HG03342 (cell line): ENCODE measurements at regions not wholly inside any gene's neighbourhood (a gene's known extent, or its start where the extent isn't known, plus 50 kb on each side); places are given as distances from the start of the nearest gene placed in this dataset.

Experiments used
- ATAC-seq: cut with Tn5 transposase; IDR thresholded peaks from one replicate; pipeline ENCODE4 v1.9.1; 2021; ENCODE audit warnings: mild to moderate bottlenecking, moderate library complexity; ENCODE audit not compliant: unreplicated experiment

DNA sequence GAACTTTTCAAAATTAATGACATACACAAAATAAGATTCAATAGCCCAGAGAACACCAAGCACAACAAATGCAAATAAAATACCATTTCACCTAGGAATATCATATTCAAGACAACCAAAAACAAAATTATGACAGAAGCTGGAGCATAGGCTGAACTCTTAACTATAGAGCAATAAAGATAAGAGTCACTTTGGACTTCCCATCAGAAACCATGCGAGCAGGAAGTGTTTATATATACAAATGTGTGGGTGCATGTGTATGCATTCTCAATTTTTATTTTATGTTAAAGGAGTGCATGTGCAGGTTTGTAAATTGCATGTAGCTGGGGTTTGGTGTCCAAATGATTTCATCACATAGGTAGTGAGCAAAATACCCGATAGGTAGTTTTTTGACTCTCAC lies 291.6 kb downstream of the ARAP2 start:
- no peak for ATAC-seq

DNA sequence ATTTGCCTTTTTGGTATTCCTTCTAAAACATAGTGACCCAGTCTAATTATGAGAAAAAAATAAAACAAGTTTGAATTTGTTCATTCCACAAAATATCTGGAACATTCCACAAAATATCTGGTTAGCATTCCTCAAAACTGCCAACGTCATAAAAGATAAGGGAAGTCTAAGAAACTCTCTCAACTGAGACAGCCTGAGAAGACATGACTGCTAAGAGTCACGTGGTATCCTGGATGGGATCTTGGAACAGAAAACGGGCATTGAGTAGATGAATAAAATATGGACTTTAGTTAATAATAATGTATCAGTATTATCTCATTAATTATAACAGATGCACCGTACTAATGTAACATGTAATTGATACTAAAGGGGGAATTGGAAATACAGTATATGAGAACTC lies 280.9 kb downstream of the ARAP2 start:
- no peak for ATAC-seq

DNA sequence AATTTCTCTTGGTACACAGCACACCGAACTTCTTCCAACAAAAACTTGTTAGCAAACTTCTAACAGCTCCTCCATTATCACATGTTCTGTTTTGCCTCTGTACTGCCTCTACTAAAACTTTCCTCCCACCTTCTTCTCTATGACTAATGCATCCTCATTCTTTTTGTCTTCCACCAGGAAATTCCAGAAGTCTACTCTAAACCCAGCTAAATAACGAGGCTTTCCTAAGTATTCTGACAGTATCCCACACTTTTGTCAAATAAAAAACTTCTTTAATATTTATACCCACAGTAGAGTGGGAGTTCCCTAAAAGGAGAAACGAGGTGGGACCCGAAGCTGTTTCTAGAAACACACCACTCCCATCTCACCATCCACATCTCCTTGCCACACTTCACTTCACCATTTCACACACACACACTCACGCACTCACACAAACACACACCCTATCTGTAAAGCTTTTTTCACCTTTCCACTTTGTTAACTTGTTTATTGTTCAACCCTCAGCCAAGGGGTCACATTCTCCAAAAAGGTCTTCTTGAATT lies 280.3 kb downstream of the ARAP2 start:
- ATAC-seq, result no peak

DNA sequence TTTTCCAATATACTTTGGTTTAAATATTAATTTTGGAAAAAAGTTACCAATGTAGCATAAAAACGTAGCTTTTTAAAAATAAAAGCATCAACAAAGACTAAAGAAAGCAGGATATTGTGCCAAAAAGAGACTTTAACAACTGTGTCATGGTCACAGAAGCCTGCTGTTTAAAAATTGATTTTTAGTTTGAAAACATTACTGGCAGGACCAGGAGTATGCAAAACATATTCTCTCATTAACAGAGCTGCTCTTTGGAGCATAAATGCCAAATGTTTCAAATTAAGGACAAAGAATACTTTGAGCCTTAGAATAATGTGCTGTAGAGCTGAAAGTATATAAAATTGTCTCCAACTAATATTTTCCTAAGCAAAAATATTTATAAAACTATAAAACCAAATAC lies 279.0 kb downstream of the ARAP2 start:
- peak; percentile 66 for ATAC-seq

DNA sequence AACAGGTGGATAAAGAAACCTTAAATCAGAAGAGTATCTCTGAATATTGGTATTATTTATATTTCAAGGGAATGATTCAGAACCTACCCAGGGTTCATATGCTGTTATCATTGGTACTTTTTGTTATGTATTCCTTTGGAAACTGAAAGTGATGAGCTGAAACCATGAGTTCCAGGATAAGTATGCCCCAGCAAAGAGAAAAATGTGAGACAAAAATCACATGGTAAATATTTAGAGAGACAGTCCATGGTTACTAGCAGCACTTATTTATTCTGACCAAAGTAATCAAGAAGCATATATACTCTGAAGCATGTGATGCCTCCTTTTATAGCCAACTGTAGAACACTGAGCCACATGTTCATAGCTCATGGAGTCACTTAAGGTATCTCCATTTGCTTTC lies 277.7 kb downstream of the ARAP2 start:
- ATAC-seq, result peak; percentile 56

DNA sequence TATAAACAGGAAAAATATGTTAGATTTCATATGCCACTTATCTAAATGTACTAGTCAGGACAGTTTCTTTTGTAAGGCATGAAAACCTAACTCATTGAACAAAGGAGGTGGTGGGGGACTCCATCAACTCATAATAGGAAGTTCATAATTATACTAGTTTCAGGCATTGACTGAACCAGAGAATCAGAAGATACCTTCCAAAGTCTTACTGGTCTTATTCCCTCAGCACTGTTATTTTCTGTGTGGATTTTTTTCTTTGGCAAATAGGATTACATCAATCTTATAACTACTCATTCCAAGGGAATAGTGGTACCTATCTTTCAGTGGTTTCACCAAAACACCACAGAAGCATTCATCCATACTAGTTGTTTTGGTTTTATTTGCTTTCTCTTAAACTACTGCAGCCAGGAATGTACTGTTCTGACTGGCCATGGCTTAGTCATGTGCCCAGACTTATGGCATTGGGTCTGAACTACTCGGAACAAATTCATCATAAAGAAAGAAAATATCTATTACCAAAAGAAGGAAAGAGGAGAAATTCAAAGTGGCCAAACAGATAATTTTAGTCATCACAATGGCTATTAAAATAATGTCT lies 273.9 kb downstream of the ARAP2 start:
- ATAC-seq, result peak; percentile 50

DNA sequence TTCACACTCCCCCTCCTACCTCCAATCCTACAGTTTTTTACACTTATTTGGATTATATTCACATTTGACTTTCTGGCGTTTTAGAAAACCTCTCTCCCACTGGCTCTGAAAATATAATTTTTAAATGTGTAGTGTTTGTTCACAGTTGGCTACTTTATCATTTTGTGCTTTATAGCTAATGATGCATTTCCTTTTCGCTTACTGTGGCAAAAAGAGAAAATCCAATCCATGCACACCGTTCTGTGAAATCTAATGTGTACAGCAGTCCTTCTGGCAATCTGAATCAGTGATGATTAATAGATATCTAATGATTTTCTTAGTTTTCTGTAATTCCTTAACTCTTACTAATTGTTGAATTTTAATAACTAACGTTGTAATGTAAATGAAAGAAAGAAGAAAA lies 271.5 kb downstream of the ARAP2 start:
- ATAC-seq, result no peak

DNA sequence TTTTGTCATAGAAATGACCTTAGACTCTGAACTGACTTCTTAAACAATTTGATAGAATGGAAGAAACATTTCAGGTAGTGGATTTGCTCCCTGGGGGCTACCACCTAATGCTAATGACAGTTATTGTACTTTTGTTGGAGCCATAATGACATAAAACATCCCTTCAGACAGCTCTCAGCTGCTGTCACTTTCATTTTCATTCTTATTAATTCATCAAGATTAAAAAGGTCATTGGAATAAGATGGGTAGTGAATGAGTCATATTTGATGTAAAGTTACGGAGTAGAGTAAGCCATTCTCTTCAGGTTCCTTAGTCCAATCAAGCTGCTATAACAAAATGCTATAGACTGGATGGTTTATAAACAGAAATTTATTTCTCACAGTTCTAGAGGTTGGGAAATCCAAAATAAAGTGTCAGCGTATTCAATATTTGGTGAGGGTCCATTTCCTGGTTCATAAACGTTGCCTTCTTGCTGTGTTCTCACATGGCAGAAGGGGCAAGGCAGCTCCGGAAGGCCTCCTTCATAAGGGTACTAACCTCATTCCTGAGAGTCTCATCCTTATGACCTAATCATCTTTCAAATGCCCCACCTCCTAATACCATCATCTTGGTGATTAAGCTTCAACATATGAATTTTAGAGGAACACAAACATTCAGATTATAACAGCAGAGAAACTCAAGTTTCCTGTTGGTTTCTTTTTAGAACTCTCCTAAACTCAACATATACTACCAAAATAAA lies 268.5 kb downstream of the ARAP2 start:
- ATAC-seq, result peak; percentile 78

DNA sequence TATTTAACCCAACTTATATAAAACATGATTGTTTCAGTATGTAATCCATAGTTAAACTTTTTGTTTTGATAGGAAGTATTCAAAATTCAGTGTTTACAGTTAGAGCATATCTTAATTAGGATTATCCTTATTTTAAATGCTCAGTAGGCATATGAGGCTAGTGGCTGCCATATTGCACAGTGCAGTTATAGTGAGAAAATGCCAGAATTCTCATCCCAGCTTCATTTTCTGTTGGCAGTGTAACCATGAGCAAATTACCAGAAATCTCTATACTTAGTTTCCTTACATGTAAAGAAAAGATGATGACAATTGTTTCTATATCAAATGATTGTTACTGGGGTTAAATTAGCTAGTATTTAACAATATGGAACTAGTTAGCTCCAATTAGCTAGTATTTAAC lies 265.8 kb downstream of the ARAP2 start:
- ATAC-seq, result no peak

DNA sequence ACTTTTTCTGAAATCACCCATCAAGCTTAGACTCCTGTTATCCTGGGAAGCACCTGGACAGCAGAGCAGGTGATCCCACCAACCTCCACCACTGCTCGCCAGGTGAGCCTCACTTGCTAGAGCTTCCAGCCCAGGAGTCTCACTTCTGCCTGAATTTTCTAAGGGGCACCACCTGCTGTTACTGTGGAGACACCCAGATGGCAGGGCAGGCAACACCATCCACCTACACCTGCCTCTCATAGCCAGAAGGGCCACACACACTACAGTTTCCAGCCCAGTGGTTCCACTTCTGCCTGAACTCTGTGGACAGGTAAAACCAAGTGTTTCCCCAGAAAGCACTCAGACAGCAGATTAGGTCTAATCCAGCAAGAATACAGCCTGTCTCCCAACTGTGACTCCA lies 262.0 kb downstream of the ARAP2 start:
- no peak for ATAC-seq

DNA sequence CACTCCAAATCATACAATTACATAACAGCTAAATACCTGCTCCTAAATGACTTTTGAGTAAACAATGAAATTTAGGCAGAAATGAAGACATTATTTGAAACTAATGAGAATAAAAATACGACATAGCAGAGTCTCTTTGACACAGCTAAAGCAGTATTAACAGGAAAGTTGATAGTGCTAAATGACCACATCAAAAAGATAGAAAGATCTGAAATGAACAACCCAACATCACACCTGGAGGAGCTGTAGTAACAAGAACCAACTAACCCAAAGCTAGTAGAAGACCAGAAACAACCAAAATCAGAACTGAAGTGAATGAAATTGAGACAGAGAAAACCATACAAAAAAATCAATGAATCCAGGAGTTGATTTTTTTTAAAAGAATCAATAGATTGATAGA lies 257.8 kb downstream of the ARAP2 start:
- no peak for ATAC-seq

DNA sequence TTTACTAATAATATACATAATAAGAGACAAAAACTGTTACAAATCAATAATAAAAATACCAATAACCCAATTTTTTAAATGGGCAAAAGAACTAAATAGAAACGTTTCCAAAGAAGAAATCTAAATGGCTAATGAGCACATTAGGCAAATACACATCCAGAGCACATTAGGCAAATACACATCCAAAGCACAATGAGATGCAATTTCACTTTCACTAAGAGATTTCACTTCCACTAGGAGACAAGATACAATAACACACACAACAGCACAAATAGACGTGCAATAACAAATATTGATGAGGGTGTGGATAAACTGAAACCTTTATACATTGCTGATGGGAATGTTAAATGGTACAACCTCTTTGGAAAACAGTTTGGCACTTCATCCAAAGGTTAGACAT lies 250.7 kb downstream of the ARAP2 start:
- ATAC-seq, result no peak

DNA sequence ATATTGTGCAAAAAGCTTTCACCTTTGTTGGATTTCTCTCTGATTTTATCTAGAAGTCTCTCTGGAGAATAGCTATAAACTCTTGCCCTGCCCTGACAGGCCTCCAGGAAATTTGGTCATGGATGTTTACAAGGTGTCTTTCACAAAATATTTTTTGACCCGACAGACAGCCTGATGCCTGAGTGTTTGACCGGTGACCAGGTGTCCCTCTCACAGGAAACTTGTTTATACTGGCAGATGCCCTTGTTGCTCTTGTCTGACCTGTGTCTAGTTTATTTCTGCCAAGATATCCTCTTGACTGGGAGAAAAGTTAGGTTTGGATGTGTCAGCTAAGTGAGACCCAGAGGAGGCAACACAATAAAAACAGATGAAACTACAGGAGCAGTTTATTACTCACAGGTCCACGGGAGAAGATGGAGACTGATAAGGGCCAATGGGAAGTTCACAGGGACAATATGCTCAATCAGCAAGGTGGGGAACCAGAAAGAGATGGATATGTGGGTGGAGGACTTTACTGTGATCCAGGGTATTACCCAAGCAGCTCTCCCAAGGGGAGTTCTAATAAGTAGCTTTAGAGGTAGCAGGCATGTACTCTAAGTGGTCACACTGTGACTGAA lies 243.3 kb downstream of the ARAP2 start:
- ATAC-seq, result no peak

DNA sequence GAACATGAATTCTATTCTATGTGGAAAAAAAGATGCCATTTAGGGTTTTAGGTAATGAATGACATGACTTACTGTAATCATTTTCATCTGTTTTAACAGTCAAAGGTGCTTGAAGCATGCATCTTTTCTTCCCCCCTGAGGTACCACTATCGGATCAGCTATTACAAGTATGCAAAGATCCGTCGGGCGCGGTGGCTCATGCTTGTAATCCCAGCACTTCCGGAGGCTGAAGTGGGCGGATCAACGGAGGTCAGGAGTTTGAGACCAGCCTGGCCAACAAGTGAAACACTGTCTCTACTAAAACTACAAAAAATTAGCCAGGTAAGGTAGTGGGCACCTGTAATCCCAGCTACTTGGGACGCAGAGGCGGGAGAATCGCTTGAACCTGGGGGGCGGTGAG lies 241.3 kb downstream of the ARAP2 start:
- no peak for ATAC-seq

DNA sequence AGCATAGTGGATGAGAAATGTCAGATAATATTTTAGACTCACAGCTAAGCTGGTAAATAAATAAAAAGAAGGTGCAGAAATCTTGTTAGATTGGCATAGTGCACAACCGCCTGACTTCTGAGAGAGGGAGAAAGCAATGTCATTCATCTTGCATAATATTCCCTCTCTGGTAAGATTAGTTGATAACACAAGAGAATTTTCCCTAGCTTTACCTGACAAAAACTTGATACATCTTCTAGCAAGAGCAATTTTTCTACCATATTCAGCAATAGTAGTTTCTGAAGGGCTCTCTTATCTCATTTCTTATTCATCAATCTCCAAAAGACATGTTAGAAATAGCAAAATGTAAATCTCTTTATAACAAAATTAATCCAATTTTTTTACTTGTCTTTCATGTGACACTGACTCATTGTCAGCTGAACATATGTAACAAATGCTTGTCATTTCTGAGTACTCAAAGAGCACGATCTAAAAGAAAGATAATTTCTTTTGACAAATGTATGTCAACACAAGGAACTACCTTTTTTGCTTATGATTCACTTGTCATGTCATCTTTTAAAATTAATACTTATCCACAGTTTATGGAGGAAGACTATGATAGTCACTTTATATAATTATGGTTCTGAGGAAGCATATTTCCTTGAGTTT lies 240.0 kb downstream of the ARAP2 start:
- ATAC-seq, result no peak

DNA sequence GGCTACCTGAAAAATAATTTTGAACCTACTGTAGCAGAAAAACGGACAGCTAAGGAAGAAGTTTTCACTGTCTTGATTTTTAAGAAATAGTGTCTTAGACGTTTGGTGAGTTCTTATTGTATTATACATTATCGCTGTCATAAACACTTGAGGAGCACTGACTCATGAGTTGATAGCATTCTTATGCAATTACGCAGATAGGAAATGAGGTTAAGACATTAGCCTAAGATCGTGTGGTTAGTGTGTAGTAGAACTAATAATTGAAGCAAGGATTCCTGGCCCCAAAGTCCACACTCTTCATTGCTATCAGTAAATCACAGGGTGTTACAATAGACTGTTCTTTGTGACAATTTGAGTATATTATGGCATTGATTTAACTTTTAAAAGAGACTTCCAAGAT lies 238.1 kb downstream of the ARAP2 start:
- ATAC-seq, result no peak

DNA sequence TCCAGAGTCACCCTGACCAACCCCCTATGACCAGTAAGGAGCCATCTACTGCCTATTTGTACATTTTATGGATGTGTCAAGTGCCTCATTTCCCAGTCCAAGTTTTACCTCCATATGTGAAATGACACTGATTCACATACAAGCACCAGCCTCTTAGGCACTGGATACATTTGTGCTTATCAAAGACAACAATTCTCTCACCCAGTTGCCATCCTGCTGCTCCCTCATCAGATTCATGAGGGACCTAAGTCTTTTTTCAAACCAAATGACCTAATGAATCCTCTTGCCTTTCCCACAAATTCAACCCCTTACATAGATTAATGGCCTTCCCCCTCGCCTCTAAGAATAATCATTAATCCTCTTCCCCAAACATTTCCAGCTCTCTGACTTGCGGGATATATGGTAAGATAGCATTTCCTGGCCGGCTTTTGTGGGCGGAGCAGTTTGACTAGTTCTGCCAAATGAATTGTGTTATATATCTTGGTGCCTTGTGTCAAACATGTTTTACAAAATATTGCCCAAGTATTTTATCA lies 233.9 kb downstream of the ARAP2 start:
- no peak for ATAC-seq

DNA sequence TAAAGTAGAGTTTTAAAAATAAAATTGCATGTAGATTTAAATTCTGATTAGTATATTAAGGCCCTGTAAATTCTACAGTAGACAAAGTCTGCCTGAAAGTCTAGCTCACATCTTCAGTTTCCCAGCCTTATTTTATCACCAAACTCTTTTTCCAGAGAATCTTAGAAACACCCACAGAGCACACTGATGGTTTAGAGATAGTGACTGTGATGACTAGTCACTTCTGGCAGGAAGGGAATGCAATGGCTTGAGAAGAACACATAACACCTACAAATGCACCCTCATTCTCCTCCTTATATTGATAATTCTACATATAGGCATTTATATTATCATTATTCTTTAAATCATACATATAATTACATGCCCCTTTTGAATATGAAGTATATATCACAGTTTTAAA lies 232.9 kb downstream of the ARAP2 start:
- no peak for ATAC-seq

DNA sequence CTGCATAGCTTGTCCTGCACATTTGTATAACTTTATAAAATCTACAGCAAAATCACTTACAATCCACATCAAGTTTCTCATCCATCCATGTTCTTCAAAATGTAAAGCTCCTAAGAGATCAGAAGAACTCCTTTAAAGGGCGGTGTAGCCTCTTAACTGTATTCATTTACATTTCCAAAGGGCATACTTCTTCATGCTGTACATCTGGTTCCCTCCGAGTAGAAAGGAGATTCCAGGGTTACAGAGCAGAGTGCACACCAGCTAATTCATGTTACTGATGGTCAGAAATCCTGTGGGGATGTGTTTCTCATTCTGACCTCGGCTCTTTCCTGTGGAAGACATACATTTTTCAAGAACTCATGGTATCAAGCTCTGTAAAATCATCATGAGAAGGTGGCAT lies 231.8 kb downstream of the ARAP2 start:
- ATAC-seq, result no peak

DNA sequence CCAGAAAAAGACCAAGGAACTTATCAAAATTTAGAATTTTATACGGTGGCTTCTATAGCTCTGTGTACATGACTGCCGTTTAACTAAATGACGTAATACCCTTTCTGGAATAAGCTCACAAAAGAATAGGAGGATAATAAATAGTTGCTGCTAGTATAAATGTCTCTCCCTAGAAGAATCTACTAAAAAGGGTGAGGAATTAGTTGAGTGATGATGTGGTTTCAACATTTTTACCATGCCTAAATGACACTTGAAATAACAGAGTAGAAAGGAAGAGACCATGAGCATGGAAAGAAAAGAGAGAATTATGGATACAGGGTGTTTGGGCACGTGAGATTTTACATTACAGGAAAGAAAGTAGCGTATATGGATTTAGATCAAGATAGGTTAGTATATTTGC lies 231.1 kb downstream of the ARAP2 start:
- ATAC-seq, result no peak
